Testis (tissue), 2 donors: ENCODE measurements at regions not wholly inside any gene's neighbourhood (a gene's known extent, or its start where the extent isn't known, plus 50 kb on each side); places are given as distances from the start of the nearest gene placed in this dataset.
"Not testable (repeated sequence)": the region's sequence is repeated elsewhere in the genome, so short reads cannot be mapped to it uniquely, and the experiment has no call there.

Source experiments
- POLR2A ChIP-seq: fragments of 450-650 bp; IDR thresholded peaks from one replicate; pipeline ENCODE4 v1.6.1; 2017; ENCODE audit warnings: antibody characterized with exemption, mild to moderate bottlenecking, moderate library complexity
- TF ChIP-seq, protein P1 (sequence below), 3 experiments: fragments of 450-650 bp in 2 of 3; fragments of 200-600 bp in 1 of 3; sonication (generic) in 1 of 3; IDR thresholded peaks; one replicate each; pipeline ENCODE4 v1.5.1; 2016 to 2019; ENCODE audit warnings: antibody characterized with exemption in 3 of 3, mild to moderate bottlenecking in 2 of 3, moderate library complexity in 1 of 3

DNA sequence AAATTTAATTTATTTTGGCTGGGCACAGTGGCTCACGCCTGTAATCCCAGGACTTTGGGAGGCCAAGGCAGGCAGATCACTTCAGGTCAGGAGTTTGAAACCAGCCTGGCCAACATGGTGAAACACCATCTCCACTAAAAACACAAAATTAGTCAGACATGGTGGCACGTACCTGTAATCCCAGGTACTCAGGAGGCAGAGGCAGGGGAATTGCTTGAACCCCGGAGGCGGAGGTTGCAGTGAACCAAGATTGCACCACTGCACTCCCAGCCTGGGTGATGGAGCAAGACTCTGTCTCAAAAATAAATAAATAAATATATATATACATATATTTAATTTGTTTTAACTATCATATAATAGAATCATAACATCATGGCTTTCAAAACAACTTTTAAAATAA lies 482.1 kb upstream of the AUTS2 start:
- TF ChIP-seq, protein P1, sequence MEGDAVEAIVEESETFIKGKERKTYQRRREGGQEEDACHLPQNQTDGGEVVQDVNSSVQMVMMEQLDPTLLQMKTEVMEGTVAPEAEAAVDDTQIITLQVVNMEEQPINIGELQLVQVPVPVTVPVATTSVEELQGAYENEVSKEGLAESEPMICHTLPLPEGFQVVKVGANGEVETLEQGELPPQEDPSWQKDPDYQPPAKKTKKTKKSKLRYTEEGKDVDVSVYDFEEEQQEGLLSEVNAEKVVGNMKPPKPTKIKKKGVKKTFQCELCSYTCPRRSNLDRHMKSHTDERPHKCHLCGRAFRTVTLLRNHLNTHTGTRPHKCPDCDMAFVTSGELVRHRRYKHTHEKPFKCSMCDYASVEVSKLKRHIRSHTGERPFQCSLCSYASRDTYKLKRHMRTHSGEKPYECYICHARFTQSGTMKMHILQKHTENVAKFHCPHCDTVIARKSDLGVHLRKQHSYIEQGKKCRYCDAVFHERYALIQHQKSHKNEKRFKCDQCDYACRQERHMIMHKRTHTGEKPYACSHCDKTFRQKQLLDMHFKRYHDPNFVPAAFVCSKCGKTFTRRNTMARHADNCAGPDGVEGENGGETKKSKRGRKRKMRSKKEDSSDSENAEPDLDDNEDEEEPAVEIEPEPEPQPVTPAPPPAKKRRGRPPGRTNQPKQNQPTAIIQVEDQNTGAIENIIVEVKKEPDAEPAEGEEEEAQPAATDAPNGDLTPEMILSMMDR (IDR thresholded peaks at IDR 0.05) = not testable (repeated sequence)
- TF ChIP-seq POLR2A = not testable (repeated sequence)
